ENCODE measurements at regions not wholly inside any gene's neighbourhood (a gene's known extent, or its start where the extent isn't known, plus 50 kb on each side); places are given as distances from the start of the nearest gene placed in this dataset.

- TF ChIP-seq, protein P1, sequence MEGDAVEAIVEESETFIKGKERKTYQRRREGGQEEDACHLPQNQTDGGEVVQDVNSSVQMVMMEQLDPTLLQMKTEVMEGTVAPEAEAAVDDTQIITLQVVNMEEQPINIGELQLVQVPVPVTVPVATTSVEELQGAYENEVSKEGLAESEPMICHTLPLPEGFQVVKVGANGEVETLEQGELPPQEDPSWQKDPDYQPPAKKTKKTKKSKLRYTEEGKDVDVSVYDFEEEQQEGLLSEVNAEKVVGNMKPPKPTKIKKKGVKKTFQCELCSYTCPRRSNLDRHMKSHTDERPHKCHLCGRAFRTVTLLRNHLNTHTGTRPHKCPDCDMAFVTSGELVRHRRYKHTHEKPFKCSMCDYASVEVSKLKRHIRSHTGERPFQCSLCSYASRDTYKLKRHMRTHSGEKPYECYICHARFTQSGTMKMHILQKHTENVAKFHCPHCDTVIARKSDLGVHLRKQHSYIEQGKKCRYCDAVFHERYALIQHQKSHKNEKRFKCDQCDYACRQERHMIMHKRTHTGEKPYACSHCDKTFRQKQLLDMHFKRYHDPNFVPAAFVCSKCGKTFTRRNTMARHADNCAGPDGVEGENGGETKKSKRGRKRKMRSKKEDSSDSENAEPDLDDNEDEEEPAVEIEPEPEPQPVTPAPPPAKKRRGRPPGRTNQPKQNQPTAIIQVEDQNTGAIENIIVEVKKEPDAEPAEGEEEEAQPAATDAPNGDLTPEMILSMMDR (IDR thresholded peaks at IDR 0.05; ENCODE audit: low read length): peak; percentile 62
- TF ChIP-seq EZH2phosphoT487 (IDR thresholded peaks at IDR 0.05; ENCODE audit: low read length) (no peak), EZH2 (optimal IDR thresholded peaks at IDR 0.05; ENCODE audit: low read depth, low read length) (no peak)
These were observed 85.2 kb downstream of the TBX19 start for GRCh38 chr1:168365719-168366479.
